AG09319 (cell line): ENCODE measurements at regions not wholly inside any gene's neighbourhood (a gene's known extent, or its start where the extent isn't known, plus 50 kb on each side); places are given as distances from the start of the nearest gene placed in this dataset.

Experiments
- DNase-seq: peaks from one replicate; pipeline ENCODE4 v3.0.0-alpha.2; 2010; ENCODE audit warnings: low read depth; ENCODE audit errors: extremely low read depth
- CTCF ChIP-seq: IDR thresholded peaks from 2 replicates; pipeline ENCODE4 v1.5.1; 2011; ENCODE audit warnings: low read depth, mild to moderate bottlenecking, inconsistent platforms, low read length, moderate library complexity

GRCh38 chr6:158920311-158920905 is 79.6 kb downstream of the RSPH3 start:
- TF ChIP-seq CTCF: no peak
- no peak for DNase-seq

- TF ChIP-seq CTCF: no peak
- no peak for DNase-seq
Observed at GRCh38 chr6:158919865-158920264, 80.1 kb downstream of the RSPH3 start.

- no peak for TF ChIP-seq CTCF
- no peak for DNase-seq
Observed at GRCh38 chr6:158916617-158917016, 83.4 kb downstream of the RSPH3 start.

GRCh38 chr6:158914923-158915322 is 85.1 kb downstream of the RSPH3 start:
- no peak for DNase-seq
- TF ChIP-seq CTCF: no peak

- no peak for TF ChIP-seq CTCF
- DNase-seq: no peak
Observed at GRCh38 chr6:158913580-158913979, 86.4 kb downstream of the RSPH3 start.

- no peak for TF ChIP-seq CTCF
- no peak for DNase-seq
Observed at GRCh38 chr6:158912655-158913054, 87.3 kb downstream of the RSPH3 start.

GRCh38 chr6:158911746-158912480 is 88.1 kb downstream of the RSPH3 start:
- TF ChIP-seq CTCF: no peak
- DNase-seq: no peak
